PFSK-1 (cell line): ENCODE measurements at regions not wholly inside any gene's neighbourhood (a gene's known extent, or its start where the extent isn't known, plus 50 kb on each side); places are given as distances from the start of the nearest gene placed in this dataset.

ENCODE experiments used
- FOXP2 ChIP-seq: optimal IDR thresholded peaks from 2 replicates; pipeline ENCODE3; 2011; ENCODE audit warnings: borderline replicate concordance, control low read depth, inconsistent platforms; ENCODE audit not compliant: insufficient read depth; ENCODE audit errors: extremely low read length, extremely low read depth
- POLR2AphosphoS5 ChIP-seq: IDR thresholded peaks from 2 replicates; pipeline ENCODE4 v1.6.1; 2012; ENCODE audit warnings: low read depth, mild to moderate bottlenecking, control low read depth, low read length, moderate library complexity
- REST ChIP-seq, 2 experiments: IDR thresholded peaks; 2 replicates each; pipeline versions ENCODE4 v1.6.1 to v1.8.0; 2011 to 2012; ENCODE audit warnings: low read depth in 2 of 2, low read length in 2 of 2, control low read depth in 1 of 2, inconsistent platforms in 1 of 2, mild to moderate bottlenecking in 1 of 2, moderate library complexity in 1 of 2; ENCODE audit not compliant: insufficient read depth in 1 of 2
- SIN3A ChIP-seq: IDR thresholded peaks from 2 replicates; pipeline ENCODE4 v1.6.1; 2012; ENCODE audit warnings: mild to moderate bottlenecking, low read length, moderate library complexity, borderline replicate concordance; ENCODE audit not compliant: insufficient read depth
- TAF1 ChIP-seq: IDR thresholded peaks from 2 replicates; pipeline ENCODE4 v1.6.1; 2012; ENCODE audit warnings: low read length, control low read depth, borderline replicate concordance; ENCODE audit not compliant: insufficient read depth

- TF ChIP-seq FOXP2 (no peak), POLR2AphosphoS5 (no peak), REST (IDR thresholded peaks at IDR 0.05; ENCODE audit: insufficient read depth in 1 of 2, low read depth in 2 of 2, low read length in 2 of 2) (no peak), SIN3A (no peak), TAF1 (no peak)
Observed at GRCh38 chr12:105507311-105508038, 177.0 kb downstream of the C12orf75 start.

- no peak for TF ChIP-seq TAF1
- TF ChIP-seq FOXP2: no peak
- no peak for TF ChIP-seq POLR2AphosphoS5
- no peak for TF ChIP-seq REST (IDR thresholded peaks at IDR 0.05; ENCODE audit: insufficient read depth in 1 of 2, low read depth in 2 of 2, low read length in 2 of 2)
- no peak for TF ChIP-seq SIN3A
Observed at GRCh38 chr12:105508096-105508495, 177.6 kb downstream of the C12orf75 start.

DNA sequence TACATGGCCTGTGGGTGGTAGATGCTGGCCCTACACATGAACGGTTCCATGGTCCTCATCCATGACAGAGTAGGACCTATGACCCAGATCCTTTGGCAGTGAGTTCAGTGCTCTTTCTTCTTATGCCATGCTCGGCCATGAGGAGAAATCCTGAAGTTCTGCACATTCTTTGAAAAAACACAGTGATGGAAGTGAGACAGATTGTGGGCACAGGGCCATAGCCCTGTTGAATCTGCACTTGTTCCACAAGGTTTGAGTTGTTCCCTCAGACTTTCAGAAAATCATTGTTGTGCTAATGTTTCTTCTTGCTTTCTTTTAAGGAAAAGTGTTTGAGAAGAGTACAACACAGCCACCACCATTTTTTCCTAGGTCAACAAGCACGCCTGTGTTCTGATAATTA lies 180.0 kb downstream of the C12orf75 start:
- TF ChIP-seq TAF1: no peak
- no peak for TF ChIP-seq REST (IDR thresholded peaks at IDR 0.05; ENCODE audit: insufficient read depth in 1 of 2, low read depth in 2 of 2, low read length in 2 of 2)
- TF ChIP-seq SIN3A: no peak
- TF ChIP-seq FOXP2: no peak
- no peak for TF ChIP-seq POLR2AphosphoS5

GRCh38 chr12:105522166-105522825 lies 191.8 kb downstream of the C12orf75 start:
- TF ChIP-seq SIN3A: no peak
- no peak for TF ChIP-seq POLR2AphosphoS5
- no peak for TF ChIP-seq TAF1
- TF ChIP-seq REST (IDR thresholded peaks at IDR 0.05; ENCODE audit: insufficient read depth in 1 of 2, low read depth in 2 of 2, low read length in 2 of 2): no peak
- TF ChIP-seq FOXP2: no peak
